Liver (tissue), 8 donors: ENCODE measurements at regions not wholly inside any gene's neighbourhood (a gene's known extent, or its start where the extent isn't known, plus 50 kb on each side); places are given as distances from the start of the nearest gene placed in this dataset.

Experiments
- DNase-seq: peaks from one replicate; pipeline ENCODE4 v3.0.0-alpha.2; 2017; ENCODE audit warnings: low spot score
- H3K27ac ChIP-seq, 2 donors: one replicate each; pipeline ENCODE4 v1.7.0; 2013; ENCODE audit warnings: inconsistent platforms in 2 of 2, low read length in 2 of 2, control low read depth in 1 of 2, low read depth in 1 of 2, mild to moderate bottlenecking in 1 of 2
- H3K27me3 ChIP-seq, 4 donors: one replicate each; pipeline versions ENCODE4 v1.6.1 to v1.7.0; 2013; ENCODE audit warnings: low read length in 3 of 4, inconsistent platforms in 1 of 4, mild to moderate bottlenecking in 1 of 4, moderate library complexity in 1 of 4; ENCODE audit not compliant: control insufficient read depth in 4 of 4, insufficient read depth in 4 of 4
- H3K36me3 ChIP-seq, 4 donors: one replicate each; pipeline versions ENCODE4 v1.6.1 to v1.7.0; 2013; ENCODE audit warnings: low read length in 3 of 4, mild to moderate bottlenecking in 3 of 4, low read depth in 1 of 4, moderate library complexity in 1 of 4; ENCODE audit not compliant: control insufficient read depth in 4 of 4, insufficient read depth in 3 of 4
- H3K4me1 ChIP-seq, 4 donors: one replicate each; pipeline versions ENCODE4 v1.6.1 to v1.7.0; 2013; ENCODE audit warnings: low read length in 3 of 4, mild to moderate bottlenecking in 3 of 4, moderate library complexity in 1 of 4; ENCODE audit not compliant: control insufficient read depth in 4 of 4, insufficient read depth in 4 of 4
- H3K4me3 ChIP-seq, 3 donors: one replicate each; pipeline versions ENCODE4 v1.6.1 to v1.7.0; 2013; ENCODE audit warnings: low read length in 3 of 3, control low read depth in 1 of 3, low read depth in 1 of 3, mild to moderate bottlenecking in 1 of 3
- H3K9ac ChIP-seq, 2 donors: one replicate each; pipeline ENCODE4 v1.7.0; 2013; ENCODE audit warnings: low read length in 2 of 2, mild to moderate bottlenecking in 2 of 2, moderate library complexity in 2 of 2, control low read depth in 1 of 2, low read depth in 1 of 2
- H3K9me3 ChIP-seq, 4 donors: one replicate each; pipeline versions ENCODE4 v1.6.1 to v1.7.0; 2013; ENCODE audit warnings: low read length in 3 of 4; ENCODE audit not compliant: control insufficient read depth in 4 of 4
- ATF3 ChIP-seq: IDR thresholded peaks from 2 replicates; pipeline ENCODE4 v1.6.1; 2016; ENCODE audit warnings: antibody characterized with exemption
- CTCF ChIP-seq: fragments of 150-350 bp; IDR thresholded peaks from 2 replicates; pipeline ENCODE4 v1.5.1; 2017; ENCODE audit warnings: improper control_type of control experiment, low read depth, low read length; ENCODE audit not compliant: missing input control
- EGR1 ChIP-seq, 2 donors: IDR thresholded peaks; 2 replicates each; pipeline ENCODE4 v1.6.1; 2016 to 2018; ENCODE audit warnings: antibody characterized with exemption in 2 of 2, low read depth in 2 of 2
- FOXA1 ChIP-seq: IDR thresholded peaks from 2 replicates; pipeline ENCODE4 v1.6.1; 2016; ENCODE audit warnings: antibody characterized with exemption
- FOXA2 ChIP-seq: IDR thresholded peaks from 2 replicates; pipeline ENCODE4 v1.6.1; 2016; ENCODE audit warnings: antibody characterized with exemption
- GABPA ChIP-seq, 2 donors: IDR thresholded peaks in 1 of 2; conservative IDR thresholded peaks in 1 of 2; 2 replicates each; pipeline ENCODE4 v1.6.1; 2016; ENCODE audit warnings: antibody characterized with exemption in 2 of 2, mild to moderate bottlenecking in 1 of 2, moderate library complexity in 1 of 2
- HNF4A ChIP-seq, 2 donors: conservative IDR thresholded peaks; 2 replicates each; pipeline ENCODE4 v1.6.1; 2016; ENCODE audit warnings: antibody characterized with exemption in 2 of 2, mild to moderate bottlenecking in 2 of 2
- HNF4G ChIP-seq: IDR thresholded peaks from 2 replicates; pipeline ENCODE4 v1.6.1; 2016; ENCODE audit warnings: antibody characterized with exemption
- JUND ChIP-seq, 2 donors: IDR thresholded peaks; 2 replicates each; pipeline ENCODE4 v1.6.1; 2016; ENCODE audit warnings: antibody characterized with exemption in 2 of 2
- NR2F2 ChIP-seq: IDR thresholded peaks from 2 replicates; pipeline ENCODE4 v1.6.1; 2016; ENCODE audit warnings: antibody characterized with exemption
- RAD21 ChIP-seq, 2 donors: IDR thresholded peaks; 2 replicates each; pipeline ENCODE4 v1.6.1; 2016; ENCODE audit warnings: antibody characterized with exemption in 2 of 2, mild to moderate bottlenecking in 2 of 2
- REST ChIP-seq: IDR thresholded peaks from 2 replicates; pipeline ENCODE4 v1.6.1; 2016; ENCODE audit warnings: antibody characterized with exemption, mild to moderate bottlenecking
- RXRA ChIP-seq, 2 donors: IDR thresholded peaks; 2 replicates each; pipeline ENCODE4 v1.6.1; 2017 to 2018; ENCODE audit warnings: antibody characterized with exemption in 2 of 2, mild to moderate bottlenecking in 1 of 2
- SP1 ChIP-seq: IDR thresholded peaks from 2 replicates; pipeline ENCODE4 v1.6.1; 2018; ENCODE audit warnings: antibody characterized with exemption, mild to moderate bottlenecking
- TAF1 ChIP-seq: conservative IDR thresholded peaks from 2 replicates; pipeline ENCODE4 v1.6.1; 2016; ENCODE audit warnings: antibody characterized with exemption, mild to moderate bottlenecking
- YY1 ChIP-seq: IDR thresholded peaks from 2 replicates; pipeline ENCODE4 v1.6.1; 2016; ENCODE audit warnings: antibody characterized with exemption, mild to moderate bottlenecking
- WGBS: extraction: QIAGEN DNeasy Blood & Tissue Kit; methylation state at CpG from one replicate; pipeline ENCODE4 v1.1.7; 2013; 5-methylcytosine and 5-hydroxymethylcytosine counted together
- TF ChIP-seq, protein P1 (sequence below): IDR thresholded peaks from 2 replicates; pipeline ENCODE4 v1.6.1; 2016; ENCODE audit warnings: antibody characterized with exemption
- TF ChIP-seq, protein P2 (sequence below): IDR thresholded peaks from 2 replicates; pipeline ENCODE4 v1.6.1; 2016; ENCODE audit warnings: antibody characterized with exemption
- donor health status: healthy.
- donor health status: healthy.
- donor health status: healthy.
- donor health status: healthy.
- donor health status: healthy.

DNA sequence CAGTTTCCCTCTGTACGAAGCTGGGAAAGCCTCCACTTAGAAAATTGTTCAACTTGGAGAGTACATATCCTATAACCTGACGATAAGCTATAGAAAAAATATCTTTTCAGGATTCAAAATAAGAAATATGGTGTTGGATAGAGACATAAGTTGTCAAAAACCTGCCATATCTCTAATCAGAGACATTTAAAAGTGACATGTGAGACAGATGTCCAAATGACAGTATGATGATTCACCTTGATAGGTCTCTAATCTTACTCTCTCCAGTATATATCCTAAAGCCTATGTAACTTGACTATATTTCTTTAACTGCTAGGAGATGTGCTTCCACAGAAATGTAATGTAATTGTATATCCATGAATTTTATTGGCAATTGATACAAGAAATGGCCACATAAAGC lies 932.4 kb upstream of the MAN1A1 start:
- Histone ChIP-seq H3K36me3 (no peaks in the 10 kb centered on the region), H3K4me3 (no peak overlapping the region), H3K27me3 (no peaks in the 10 kb centered on the region), H3K9me3 (no peaks in the 10 kb centered on the region), H3K4me1 (no peaks in the 10 kb centered on the region), H3K27ac (no peak overlapping the region), H3K9ac (no peak overlapping the region)
- WGBS = 73% methylated on average over 2 of the region's 2 CpGs
- DNase-seq = no peak
- no peak for TF ChIP-seq YY1
- TF ChIP-seq FOXA2 = no peak
- no peak for TF ChIP-seq SP1
- TF ChIP-seq REST = no peak
- no peak for TF ChIP-seq HNF4G
- no peak for TF ChIP-seq NR2F2
- TF ChIP-seq, protein P1, sequence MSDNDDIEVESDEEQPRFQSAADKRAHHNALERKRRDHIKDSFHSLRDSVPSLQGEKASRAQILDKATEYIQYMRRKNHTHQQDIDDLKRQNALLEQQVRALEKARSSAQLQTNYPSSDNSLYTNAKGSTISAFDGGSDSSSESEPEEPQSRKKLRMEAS = no peak
- TF ChIP-seq EGR1 (IDR thresholded peaks at IDR 0.05; ENCODE audit: low read depth in 2 of 2) = no peak
- TF ChIP-seq FOXA1 = no peak
- no peak for TF ChIP-seq JUND (IDR thresholded peaks at IDR 0.05)
- no peak for TF ChIP-seq ATF3
- TF ChIP-seq, protein P2, sequence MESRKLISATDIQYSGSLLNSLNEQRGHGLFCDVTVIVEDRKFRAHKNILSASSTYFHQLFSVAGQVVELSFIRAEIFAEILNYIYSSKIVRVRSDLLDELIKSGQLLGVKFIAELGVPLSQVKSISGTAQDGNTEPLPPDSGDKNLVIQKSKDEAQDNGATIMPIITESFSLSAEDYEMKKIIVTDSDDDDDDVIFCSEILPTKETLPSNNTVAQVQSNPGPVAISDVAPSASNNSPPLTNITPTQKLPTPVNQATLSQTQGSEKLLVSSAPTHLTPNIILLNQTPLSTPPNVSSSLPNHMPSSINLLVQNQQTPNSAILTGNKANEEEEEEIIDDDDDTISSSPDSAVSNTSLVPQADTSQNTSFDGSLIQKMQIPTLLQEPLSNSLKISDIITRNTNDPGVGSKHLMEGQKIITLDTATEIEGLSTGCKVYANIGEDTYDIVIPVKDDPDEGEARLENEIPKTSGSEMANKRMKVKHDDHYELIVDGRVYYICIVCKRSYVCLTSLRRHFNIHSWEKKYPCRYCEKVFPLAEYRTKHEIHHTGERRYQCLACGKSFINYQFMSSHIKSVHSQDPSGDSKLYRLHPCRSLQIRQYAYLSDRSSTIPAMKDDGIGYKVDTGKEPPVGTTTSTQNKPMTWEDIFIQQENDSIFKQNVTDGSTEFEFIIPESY = no peak
- no peak for TF ChIP-seq TAF1
- TF ChIP-seq RAD21 (IDR thresholded peaks at IDR 0.05) = no peak
- TF ChIP-seq RXRA (IDR thresholded peaks at IDR 0.05) = no peak
- TF ChIP-seq HNF4A (conservative IDR thresholded peaks at IDR 0.05) = no peak

GRCh38 chr6:120279466-120280167 lies 930.1 kb upstream of the MAN1A1 start:
- WGBS = 64% methylated on average over 4 of the region's 4 CpGs
- Histone ChIP-seq H3K9me3 (no peaks in the 10 kb centered on the region), H3K9ac (no peak overlapping the region), H3K27me3 (no peaks in the 10 kb centered on the region), H3K36me3 (no peaks in the 10 kb centered on the region), H3K4me1 (no peaks in the 10 kb centered on the region), H3K4me3 (no peak overlapping the region), H3K27ac (no peak overlapping the region)
- TF ChIP-seq YY1 = no peak
- no peak for TF ChIP-seq HNF4A (conservative IDR thresholded peaks at IDR 0.05)
- TF ChIP-seq, protein P2 = no peak
- TF ChIP-seq, protein P1 = no peak
- no peak for TF ChIP-seq ATF3
- no peak for TF ChIP-seq SP1
- no peak for TF ChIP-seq GABPA (IDR thresholded peaks at IDR 0.05 in 1 of 2, conservative IDR thresholded peaks at IDR 0.05 in 1 of 2)
- no peak for TF ChIP-seq FOXA2
- no peak for TF ChIP-seq CTCF
- DNase-seq = no peak
